GM19025 (cell line): ENCODE measurements at regions not wholly inside any gene's neighbourhood (a gene's known extent, or its start where the extent isn't known, plus 50 kb on each side); places are given as distances from the start of the nearest gene placed in this dataset.
"Not testable (repeated sequence)": the region's sequence is repeated elsewhere in the genome, so short reads cannot be mapped to it uniquely, and the experiment has no call there.

Experiments used
- ATAC-seq: cut with Tn5 transposase; IDR thresholded peaks from one replicate; pipeline ENCODE4 v1.9.1; 2021; ENCODE audit warnings: mild to moderate bottlenecking, low read depth, moderate library complexity; ENCODE audit not compliant: unreplicated experiment

- ATAC-seq, result no peak
These were observed 164.7 kb upstream of the TRPM3 start for GRCh38 chr9:71286146-71286545.

DNA sequence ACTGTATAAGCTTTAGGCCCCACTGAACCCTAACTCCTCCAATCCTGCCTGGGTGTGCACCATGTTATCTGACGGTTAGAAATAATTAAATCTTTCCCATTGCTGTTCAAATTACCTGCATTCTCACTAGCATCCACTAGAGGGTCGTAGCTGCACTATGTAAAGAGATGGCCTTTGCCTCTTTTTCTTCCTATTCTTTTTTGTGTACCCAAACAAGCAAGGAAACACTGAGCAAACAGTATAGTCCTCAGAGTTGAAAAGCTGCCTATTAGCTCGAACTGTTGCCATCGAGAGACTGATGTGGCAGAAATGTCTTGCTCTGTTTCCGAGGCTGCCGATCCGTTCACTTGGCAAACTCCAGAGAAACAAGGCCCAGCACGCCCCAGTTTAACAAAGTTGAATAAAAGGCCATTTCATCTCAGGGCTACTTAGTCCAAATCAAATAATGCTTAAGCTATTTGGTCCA, 163.8 kb upstream of the TRPM3 start:
- ATAC-seq, result peak; percentile 84

DNA sequence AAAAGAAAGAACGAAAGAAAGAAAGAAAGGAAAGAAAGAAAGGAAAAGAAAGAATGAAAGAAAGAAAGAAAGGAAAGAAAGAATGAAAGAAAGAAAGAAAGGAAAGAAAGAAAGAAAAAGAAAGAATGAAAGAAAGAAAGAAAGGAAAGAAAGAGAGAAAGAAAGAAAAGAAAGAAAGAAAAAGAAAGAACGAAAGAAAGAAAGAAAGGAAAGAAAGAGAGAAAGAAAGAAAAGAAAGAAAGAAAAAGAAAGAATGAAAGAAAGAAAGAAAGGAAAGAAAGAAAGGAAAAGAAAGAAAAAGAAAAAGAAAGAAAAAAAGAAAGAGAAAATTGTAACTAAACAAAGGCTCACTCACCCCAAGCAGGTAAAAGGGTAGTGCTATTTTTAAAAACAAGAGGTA, 160.7 kb upstream of the TRPM3 start:
- not testable (repeated sequence) for ATAC-seq

- no peak for ATAC-seq
These were observed 157.8 kb upstream of the TRPM3 start for GRCh38 chr9:71279151-71279739.

DNA sequence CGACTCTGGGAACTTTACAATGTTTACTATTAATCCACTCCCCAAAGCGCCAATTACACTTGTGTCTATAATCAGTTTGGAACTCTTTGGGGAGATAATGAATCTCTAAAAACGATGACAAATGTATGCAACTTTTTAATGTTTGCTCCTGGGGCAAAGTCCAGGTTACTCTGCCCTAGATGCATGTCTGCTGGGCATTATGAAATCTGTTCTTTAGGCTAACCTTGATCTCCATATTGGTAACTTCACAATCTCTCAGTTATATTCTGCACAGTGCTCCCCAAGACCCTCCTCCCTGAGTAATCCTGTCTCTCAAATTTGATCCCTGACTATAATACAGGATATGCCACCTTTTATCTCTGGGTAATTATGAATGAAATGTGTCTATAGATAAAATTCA, 152.2 kb upstream of the TRPM3 start:
- ATAC-seq, result no peak

DNA sequence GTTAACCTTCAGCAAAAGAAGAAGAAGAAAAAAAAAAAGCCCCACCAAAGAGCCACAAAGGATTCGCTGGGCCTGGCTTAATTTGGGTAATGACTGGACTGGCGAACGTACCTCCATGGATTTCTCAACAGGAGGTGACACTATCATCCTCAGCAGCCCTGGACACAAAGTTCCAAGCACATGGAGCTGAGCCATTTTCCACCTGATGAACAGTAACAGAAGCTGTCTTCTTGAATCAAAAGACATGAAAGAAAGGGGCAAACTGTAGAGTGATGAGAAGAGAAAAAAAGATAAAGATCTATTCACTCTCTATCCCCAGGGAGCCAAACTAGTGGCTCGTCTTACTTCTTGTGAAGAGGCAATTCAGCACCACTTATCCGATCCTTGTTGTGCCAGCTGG, 150.2 kb upstream of the TRPM3 start:
- ATAC-seq, result no peak

GRCh38 chr9:71270554-71270953, 149.1 kb upstream of the TRPM3 start:
- ATAC-seq, result no peak

GRCh38 chr9:71269859-71270258, 148.4 kb upstream of the TRPM3 start:
- no peak for ATAC-seq

- no peak for ATAC-seq
These were observed 147.6 kb upstream of the TRPM3 start for GRCh38 chr9:71268871-71269635.

GRCh38 chr9:71263451-71263850, 142.0 kb upstream of the TRPM3 start:
- ATAC-seq, result no peak

DNA sequence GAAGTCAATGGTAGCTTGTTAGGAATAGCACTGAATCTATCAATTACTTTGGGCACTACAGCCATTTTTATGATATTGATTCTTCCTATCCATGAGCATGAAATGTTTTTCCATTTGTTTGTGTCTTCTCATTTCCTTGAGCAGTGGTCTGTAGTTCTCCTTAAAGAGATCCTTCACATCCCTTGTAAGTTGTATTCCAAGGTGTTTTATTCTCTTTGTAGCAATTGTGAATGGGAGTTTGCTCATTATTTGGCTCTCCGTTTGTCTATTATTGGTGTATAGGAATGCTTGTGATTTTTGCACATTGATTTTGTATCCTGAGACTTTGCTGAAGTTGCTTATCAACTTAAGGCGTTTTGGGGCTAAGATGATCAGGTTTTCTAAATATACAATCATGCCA, 139.0 kb upstream of the TRPM3 start:
- not testable (repeated sequence) for ATAC-seq

GRCh38 chr9:71254592-71255277, 133.3 kb upstream of the TRPM3 start:
- ATAC-seq, result no peak

DNA sequence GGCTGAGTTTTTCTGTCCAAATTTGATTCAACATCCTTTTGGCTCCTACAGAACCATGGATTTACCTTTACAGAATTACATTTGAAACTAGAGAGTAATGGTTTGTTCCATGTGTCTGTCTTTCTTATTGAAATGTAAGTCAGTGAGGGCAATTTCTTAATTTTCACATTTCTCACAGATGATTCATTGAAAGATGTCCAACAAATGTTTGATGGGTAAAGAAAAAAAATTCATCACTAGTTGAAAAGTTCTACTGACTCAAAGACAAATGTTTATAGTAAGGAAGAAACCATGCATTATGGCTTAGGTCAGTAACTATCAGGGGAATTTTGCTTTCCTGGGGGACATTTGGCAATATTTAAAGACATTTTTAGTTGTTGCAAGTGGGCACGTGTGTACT, 131.6 kb upstream of the TRPM3 start:
- no peak for ATAC-seq

- ATAC-seq, result no peak
These were observed 129.2 kb upstream of the TRPM3 start for GRCh38 chr9:71250581-71250980.

GRCh38 chr9:71249729-71250317, 128.4 kb upstream of the TRPM3 start:
- ATAC-seq, result peak; percentile 63

- no peak for ATAC-seq
These were observed 124.2 kb upstream of the TRPM3 start for GRCh38 chr9:71245651-71246050.

GRCh38 chr9:71243951-71244350, 122.5 kb upstream of the TRPM3 start:
- ATAC-seq, result no peak

GRCh38 chr9:71242081-71242480, 120.7 kb upstream of the TRPM3 start:
- no peak for ATAC-seq

GRCh38 chr9:71237051-71237450, 115.6 kb upstream of the TRPM3 start:
- ATAC-seq, result no peak

DNA sequence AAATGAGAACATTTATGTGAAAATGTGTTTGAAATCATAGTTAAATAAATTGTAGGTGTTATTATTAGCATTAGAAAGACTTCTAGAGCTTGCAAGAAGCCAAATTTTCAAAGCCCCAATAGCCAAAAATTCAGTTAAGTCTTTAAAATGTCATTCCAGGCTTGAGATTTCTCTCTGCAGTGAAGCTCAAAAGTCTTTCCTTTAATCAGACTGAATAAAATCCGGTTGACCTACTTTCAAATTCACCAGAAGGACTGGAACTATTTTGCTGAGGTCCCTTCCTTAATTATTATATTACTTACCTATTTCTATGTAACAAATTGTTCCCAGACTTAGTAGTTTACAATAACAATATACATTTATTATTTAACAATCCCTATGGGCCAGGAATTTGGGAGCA, 112.2 kb upstream of the TRPM3 start:
- no peak for ATAC-seq

- ATAC-seq, result no peak
These were observed 102.6 kb upstream of the TRPM3 start for GRCh38 chr9:71223953-71224538.
